Tibial nerve (tissue), 3 donors: ENCODE measurements at regions not wholly inside any gene's neighbourhood (a gene's known extent, or its start where the extent isn't known, plus 50 kb on each side); places are given as distances from the start of the nearest gene placed in this dataset.

Experiments
- POLR2A ChIP-seq, 2 donors: fragments of 450-650 bp; IDR thresholded peaks; one replicate each; pipeline ENCODE4 v1.6.1; 2017; ENCODE audit warnings: antibody characterized with exemption in 2 of 2, mild to moderate bottlenecking in 2 of 2, moderate library complexity in 2 of 2
- TF ChIP-seq, protein P1 (sequence below), 5 experiments: fragments of 200-600 bp in 3 of 5; fragments of 450-650 bp in 2 of 5; sonication (generic) in 3 of 5; IDR thresholded peaks; one replicate each; pipeline ENCODE4 v1.5.1; 2016 to 2019; ENCODE audit warnings: antibody characterized with exemption in 5 of 5, mild to moderate bottlenecking in 3 of 5, moderate library complexity in 2 of 5

DNA sequence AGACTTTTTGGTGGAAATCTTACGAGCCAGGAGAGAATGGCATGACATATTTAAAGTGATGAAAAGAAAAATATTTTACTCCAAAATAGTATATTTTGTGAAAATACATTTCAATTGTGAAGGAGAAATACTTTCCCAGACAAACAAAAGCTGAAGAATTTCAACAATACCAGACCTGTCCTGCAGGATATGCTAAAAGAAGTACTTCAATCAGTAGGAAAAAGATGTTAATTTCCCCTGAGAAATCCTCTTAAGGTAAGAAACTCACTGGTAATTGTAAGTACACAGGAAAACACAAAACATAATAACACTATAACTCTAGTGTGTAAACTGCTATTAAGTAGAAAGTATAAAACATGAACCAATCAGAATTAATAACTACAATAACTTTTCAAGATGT lies 341.8 kb upstream of the GJE1 start:
- TF ChIP-seq POLR2A (IDR thresholded peaks at IDR 0.05), result no peak
- TF ChIP-seq, protein P1, sequence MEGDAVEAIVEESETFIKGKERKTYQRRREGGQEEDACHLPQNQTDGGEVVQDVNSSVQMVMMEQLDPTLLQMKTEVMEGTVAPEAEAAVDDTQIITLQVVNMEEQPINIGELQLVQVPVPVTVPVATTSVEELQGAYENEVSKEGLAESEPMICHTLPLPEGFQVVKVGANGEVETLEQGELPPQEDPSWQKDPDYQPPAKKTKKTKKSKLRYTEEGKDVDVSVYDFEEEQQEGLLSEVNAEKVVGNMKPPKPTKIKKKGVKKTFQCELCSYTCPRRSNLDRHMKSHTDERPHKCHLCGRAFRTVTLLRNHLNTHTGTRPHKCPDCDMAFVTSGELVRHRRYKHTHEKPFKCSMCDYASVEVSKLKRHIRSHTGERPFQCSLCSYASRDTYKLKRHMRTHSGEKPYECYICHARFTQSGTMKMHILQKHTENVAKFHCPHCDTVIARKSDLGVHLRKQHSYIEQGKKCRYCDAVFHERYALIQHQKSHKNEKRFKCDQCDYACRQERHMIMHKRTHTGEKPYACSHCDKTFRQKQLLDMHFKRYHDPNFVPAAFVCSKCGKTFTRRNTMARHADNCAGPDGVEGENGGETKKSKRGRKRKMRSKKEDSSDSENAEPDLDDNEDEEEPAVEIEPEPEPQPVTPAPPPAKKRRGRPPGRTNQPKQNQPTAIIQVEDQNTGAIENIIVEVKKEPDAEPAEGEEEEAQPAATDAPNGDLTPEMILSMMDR (IDR thresholded peaks at IDR 0.05), result no peak
